GM19324 (cell line): ENCODE measurements at regions not wholly inside any gene's neighbourhood (a gene's known extent, or its start where the extent isn't known, plus 50 kb on each side); places are given as distances from the start of the nearest gene placed in this dataset.
"Not testable (repeated sequence)": the region's sequence is repeated elsewhere in the genome, so short reads cannot be mapped to it uniquely, and the experiment has no call there.

ENCODE experiments used
- ATAC-seq: cut with Tn5 transposase; IDR thresholded peaks from one replicate; pipeline ENCODE4 v1.9.1; 2021; ENCODE audit warnings: mild to moderate bottlenecking, moderate library complexity; ENCODE audit not compliant: unreplicated experiment, low FRiP score

DNA sequence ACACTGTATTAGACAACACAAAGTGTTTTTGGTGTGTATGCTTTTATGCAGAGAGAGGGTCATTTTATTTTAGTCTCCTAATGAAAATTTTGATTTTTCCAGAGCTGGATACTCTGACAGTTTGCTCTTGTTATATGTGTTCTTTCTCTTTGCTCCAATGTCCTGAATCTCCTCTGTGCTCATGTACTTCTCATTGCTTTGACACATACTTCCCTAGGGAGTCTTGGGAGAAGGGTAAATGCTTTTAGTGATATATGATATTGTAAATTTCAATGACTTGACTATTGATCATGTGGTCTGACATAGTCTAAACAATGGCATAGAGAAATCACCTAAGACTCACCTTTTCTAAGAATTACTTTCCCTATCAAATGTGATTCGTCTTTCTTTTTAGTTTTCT is 972.6 kb upstream of the EDIL3 start:
- ATAC-seq: no peak

DNA sequence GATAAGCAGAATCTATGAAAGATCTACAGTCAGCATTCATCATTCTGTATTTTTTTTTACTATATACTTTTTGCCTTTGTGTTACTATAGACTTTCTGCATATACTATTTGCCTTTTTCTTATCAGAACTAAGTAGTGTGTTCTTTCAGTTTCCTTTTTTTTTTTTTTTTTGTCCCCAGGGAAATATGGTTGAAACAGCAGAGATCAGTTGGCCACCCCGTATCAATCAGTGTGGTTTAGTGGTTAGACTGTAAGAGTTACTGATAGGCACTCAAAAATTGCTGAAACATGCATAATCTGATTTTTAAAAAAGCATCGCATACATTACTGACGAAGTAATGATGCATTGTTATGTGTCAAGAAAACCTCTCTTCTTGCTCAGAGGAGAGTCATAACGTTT is 990.8 kb upstream of the EDIL3 start:
- ATAC-seq: no peak

DNA sequence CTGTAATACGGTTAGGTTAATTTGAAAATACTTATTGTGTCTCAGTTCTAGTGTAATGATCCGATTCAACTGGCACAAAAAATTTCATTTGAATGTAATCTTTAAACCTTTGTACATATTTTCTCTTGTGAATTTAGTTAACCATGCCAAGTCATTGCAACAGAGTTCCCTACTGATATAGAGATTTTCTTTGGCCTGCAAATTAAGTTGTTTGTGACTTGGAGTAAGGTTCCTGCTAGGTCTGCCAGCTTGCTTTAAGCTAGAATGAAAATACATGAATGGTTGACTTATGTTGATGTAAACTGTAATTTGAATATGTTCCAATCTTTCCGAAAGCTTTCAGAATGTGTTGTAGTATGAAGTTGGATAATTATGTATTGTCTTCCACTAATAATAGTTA is 1004.1 kb upstream of the EDIL3 start:
- no peak for ATAC-seq

DNA sequence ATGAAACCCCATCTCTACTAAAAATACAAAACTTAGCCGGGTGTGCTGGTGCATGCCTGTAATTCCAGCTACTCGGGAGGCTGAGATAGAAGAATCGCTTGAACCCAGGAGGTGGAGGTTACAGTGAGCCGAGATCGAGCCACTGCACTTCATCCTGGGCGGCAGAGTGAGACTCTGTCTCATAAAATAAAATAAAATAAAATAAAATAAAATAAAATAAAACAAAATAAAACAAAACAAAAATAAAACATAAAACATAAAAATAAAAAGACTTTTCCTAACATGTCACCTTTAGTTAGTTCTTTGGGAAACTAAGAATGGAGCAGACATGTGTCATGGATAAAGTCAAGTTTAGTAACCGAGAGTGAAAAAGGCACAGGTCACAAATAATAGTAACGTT is 1007.6 kb upstream of the EDIL3 start:
- not testable (repeated sequence) for ATAC-seq

DNA sequence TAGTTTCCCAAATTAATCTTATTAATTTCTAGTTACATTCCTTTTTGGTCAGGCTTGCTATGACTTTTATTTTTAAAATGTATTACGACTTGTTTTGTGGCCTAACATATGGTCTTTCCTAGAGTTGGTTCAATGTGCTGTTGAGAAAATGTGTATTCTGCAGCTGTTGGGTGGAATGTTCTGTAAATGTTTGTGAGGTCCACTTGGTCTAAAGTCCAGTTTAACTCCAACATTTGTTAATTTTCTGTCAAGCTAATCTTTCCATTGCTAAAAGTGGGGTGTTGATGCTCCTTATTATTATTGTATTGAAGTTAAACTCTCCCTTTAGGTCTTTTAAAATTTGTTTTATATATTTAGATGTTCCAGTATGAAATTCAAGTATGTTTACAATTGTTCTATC is 1010.8 kb upstream of the EDIL3 start:
- ATAC-seq: no peak

DNA sequence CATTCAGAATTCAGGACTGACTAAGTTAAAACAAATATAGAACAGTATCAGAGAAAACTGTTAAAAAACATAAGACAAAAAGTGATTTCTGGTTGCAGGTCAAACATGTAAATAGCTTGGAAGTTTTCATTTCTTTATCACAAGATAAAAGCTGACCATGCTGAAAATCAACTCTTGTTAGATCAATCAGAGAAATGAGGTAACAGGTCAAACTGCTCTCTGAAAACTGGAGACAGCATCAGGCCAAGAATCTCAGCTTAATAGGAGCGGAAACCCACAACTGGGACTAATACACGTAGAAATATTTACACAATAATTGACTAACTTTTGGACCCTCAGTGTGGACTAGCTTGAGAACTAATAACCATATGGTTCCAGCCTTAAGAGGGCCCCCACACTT is 1012.8 kb upstream of the EDIL3 start:
- no peak for ATAC-seq

DNA sequence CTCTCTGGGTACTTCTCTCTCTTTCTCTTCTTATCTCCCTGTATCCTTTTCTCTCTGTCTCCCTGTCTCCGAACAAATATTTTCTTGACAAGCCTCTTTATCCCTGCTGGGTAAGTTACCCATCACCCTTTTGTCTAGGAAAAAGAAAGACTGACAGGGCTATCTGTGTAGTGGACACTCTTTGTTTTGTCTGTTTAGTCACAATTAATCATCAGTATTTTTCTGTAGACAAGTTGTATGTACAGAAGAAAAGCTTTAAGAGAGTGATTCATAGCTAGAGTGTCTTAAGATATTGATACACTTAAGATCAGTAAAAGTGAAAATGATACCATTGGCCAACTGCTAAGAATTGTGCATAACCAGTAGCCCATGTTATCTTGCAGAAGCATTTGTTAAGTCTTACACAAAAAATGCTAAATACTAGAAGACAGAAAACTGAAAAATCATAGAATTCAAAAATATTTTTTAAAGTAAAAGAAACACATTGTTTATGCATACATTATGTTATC is 1043.8 kb upstream of the EDIL3 start:
- ATAC-seq: no peak

DNA sequence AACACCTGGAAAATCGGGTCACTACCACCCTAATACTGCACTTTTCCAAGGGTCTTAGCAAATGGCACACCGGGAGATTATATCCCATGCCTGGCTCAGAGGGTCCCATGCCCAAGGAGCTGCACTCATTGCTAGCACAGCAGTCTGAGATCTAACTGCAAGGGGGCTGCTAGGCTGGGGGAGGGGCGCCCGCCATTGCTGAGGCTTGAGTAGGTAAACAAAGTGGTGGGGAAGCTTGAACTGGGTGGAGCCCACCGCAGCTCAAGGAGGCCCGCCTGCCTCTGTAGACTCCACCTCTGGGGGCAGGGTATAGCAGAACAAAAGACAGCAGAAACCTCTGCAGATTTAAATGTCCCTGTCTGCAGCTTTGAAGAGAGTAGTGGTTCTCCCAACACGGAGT is 1047.0 kb upstream of the EDIL3 start:
- ATAC-seq: not testable (repeated sequence)

DNA sequence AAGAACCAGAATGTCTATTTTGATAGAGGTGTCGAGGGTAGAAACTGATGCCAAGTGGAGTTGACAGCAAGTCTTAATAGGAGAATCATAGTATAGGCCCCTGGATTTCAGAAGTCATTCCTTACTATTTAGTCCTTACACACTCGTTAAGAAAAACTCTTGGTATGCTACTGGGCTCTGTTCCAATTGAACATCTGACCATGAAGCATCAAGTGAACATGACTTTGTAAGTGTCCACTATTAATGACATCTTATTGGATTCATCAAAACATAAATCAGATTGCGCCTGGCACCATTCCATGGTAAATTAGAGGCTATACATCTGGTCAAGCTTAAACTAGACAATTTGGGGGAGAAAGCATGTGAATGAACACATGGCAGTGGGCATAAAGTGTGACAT is 1056.5 kb upstream of the EDIL3 start:
- no peak for ATAC-seq

DNA sequence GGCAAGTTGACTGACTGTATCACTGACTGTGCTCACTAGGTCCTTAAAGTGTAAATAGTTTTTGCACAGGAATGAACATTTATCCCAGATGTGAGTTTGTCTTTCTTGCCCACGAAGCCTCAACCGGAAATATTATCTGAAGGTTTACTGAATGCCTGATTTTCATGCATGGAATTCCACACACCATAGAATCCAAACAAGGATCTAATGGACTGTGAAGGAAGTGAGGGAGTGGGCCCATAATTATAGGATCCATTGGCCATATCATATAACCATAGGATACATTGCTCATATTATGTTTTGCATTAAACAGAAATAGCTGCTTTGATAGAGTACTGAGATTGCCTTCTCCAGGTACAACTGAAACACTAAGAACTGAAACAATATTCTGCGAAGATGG is 1057.2 kb upstream of the EDIL3 start:
- no peak for ATAC-seq

DNA sequence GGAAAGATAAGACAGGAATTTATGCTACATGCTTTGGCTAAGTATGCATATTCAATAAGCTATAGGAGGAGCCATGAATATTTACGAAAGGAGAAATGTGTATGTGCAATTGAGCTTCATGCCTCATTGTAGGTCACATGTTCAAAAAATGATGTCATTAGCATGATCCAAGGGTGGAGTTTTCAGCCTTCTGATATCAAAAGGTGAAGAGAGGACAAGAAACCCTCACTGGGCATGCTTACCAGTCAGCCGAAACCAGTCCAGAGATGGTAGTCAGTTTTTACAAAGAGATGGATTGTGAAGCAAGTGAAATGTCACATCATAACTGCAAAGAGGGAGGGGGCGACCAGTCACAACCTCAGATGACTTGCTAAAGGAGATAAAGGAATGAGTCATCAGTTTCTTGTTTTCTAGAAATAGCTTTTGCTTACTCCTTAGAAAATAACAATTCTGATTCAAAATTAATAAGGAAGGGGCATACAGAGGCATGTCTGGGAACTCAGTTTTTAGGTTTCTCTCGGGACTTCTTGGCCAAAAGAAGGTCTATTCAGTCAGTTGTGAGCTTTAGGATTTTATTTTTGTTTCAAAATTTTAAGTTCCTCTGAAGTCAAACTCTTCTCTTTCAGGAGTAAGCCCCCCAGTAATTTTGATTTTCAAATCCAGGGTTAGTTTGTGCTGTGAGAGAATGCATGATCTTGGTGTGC is 1067.8 kb upstream of the EDIL3 start:
- no peak for ATAC-seq

DNA sequence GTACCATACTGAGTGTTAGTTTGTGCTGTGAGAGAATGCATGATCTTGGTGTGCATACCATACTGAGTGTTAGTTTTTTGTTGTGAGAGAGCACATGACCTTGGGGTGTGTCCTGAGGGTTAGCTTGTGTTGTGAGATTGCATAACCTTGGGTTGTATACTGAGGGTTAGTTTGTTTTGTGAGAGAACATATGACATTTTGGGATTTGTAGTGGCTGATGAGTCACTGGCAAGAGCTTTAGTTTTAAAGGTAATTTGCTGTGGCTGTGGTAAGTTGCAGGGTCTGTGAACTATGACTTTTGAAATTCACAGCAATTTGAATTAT is 1068.3 kb upstream of the EDIL3 start:
- ATAC-seq: no peak

DNA sequence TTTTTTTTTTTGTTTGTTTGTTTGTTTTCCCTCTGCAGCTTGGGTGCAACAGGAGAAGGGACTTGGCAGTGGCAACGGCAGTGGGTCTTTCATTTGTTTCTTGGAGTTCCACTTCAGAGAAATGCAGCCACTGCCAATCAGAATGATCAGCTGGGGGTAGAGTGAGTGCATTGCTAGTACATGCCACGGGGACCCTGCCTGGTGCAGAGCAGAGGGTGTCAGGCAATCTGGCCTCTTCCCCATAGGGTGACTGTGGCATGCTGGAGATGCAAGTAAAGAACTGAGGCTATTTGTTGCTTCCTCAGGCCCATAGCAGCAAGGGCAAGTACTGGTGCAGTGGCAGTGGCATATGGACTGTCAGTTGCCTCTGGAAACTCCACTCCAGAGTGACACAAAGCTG is 1073.6 kb upstream of the EDIL3 start:
- ATAC-seq: no peak

DNA sequence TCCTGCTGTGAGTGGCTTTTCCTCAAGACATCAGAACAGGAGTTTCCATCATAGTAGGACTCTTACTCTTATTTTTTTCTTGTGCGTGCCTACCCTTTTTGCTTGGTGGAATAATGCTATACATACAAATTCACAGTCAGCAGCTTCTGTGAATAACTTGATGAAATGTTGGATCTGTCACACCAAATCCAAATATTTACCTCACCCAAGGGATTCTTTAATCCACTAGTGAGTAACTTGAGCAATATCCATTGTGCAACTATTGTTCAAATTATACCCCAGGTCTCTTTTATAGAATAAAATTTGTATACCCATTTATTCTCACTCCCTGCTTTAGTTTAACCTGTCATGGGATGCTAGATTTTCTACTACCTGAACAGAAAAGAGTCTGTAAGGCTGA is 1078.3 kb upstream of the EDIL3 start:
- no peak for ATAC-seq

DNA sequence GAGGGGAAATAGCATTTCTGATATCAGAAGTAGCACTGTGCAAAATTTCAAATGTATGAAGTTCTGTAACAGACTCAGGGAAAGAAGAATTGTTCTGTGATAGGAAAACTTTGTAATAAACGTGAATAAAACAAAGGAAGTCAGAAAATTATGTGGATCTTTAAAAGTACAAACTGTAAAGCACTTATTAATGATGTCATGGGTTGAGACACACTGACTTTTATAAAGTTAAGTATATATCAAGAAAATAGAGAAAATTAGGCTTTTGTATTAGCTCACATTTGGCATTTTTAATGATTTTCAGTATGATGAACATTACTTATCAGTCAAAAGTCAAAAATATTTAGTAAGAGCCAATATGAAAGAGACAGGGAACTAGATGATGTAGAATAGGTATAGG is 1081.7 kb upstream of the EDIL3 start:
- ATAC-seq: no peak

DNA sequence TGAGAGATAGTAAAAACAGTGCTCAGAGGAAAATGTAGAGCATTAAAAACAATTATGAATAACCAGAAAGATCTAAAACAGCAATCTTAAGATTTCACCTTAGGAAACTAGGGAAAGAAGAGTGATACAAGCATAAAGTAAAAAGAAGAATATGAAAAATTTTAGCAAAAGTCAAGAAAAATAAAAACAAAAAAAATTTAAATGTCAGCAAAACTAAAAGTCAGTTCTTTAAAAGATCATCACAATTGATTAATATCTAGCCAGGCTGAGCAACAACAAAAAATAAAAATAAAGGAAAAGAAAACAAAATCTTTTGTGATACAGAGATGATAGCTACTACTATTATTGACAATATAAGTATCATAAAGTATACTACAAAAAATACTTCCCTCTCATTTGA is 1088.1 kb upstream of the EDIL3 start:
- ATAC-seq: no peak

DNA sequence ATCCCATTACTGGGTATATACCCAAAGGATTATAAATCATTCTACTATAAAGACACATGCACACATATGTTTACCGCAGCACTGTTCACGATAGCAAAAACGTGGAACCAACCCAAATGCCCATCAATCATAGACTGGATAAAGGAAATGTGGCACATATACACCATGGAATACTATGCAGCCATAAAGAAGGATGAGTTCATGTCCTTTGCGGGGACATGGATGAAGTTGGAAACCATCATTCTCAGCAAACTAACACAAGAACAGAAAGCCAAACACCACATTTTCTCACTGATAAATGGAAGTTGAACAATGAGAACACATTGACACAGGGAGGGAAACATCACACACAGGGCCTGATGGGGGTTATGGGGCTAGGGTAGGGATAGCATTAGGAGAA is 1090.5 kb upstream of the EDIL3 start:
- not testable (repeated sequence) for ATAC-seq

DNA sequence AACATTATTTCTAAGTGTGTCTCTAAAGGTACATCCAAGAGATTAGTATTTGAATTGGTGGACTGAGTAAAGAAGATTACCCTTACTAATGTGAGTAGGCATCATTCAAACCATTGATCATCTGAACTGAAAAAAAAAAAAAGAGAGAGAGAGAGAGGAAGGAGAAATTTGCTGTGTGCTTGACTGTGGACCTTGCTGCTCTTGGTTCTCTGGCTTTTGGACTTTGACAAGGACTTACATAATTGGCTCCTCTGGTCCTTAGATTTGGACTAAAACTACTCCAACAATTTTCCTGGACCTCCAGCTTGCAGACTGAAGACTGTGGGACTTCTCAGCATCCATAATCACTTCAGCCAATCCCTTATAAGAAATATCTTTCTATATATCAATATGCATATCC is 1091.9 kb upstream of the EDIL3 start:
- no peak for ATAC-seq

DNA sequence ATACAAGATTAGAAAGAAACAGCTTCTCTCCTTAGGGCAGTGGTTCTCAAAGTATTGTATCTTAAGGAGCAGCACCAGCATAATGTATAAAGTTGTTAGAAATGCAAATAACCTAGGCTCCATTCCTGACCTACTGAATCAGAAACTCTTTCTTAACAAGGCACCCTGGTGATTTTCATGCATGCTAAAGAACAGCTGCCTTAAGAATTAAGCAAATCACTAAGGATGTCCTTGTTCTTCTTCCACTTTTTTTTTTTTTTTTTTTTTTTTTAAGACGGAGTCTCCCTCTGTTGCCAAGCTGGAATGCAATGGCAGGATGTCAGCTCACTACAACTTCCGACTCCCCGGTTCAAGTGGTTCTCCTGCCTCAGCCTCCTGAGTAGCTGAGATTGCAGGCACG is 1095.2 kb upstream of the EDIL3 start:
- ATAC-seq: no peak

DNA sequence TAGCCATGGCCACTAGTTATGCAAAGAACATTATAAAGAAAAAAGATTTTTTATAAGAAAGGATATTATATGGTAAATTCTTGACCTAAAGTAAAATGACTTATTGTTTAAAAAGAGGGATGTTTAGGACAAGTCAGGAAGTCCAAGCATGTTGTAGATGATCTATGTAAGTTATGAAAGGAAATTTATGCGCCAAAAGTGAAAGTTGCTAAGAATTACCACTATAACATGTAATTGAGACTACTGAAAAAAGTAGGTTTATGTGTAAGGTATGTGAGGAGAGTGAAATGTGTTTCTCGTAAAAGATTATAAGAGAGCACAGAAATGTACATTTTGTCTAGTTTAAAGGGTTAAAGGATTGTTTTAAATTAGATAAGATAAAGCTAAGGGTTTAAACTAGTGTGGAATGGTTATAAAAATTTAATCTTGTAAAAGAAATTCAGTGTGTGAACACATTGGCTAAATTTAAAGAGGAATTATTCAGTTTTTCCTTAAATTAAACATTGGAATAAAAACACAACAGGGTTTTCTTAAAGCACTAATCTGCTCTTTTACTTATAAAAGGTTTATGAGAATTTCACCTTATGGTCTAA is 1100.4 kb upstream of the EDIL3 start:
- no peak for ATAC-seq

DNA sequence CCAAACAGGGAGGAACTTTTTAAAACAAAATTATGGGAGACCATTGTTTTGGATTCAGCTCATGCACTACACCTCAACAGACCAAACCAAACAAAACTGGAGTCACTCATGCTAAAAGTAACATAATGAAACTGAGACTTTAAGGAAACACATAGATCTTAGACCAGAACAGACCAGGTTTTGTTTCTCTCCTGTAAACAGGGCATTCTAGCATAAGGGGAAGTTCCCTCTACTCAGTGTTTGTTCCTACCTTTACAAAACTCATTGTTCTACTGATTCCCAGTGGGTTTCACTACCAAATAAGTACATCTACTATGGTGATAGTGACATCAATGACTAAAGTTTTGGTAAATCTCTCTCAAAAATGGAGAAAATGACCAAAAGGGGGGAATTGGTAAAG is 1103.6 kb upstream of the EDIL3 start:
- no peak for ATAC-seq

DNA sequence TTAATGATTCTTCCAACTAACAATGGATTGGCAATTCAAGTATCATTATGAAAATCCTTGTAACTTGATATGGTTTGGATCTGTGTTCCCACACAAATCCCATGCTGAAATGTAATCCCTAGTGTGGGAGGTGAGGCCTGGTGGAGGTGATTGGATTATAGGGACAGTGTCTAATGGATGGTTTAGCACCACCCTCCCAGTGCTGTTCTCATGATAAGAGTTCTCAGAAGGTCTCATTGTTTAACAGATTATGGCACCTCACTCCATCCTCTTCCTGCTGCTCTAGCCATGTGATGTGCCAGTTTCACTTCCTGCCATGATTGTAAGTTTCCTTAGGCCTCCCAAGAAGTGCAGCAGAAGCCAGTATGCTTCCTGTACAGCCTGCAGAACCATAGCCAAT is 1116.2 kb upstream of the EDIL3 start:
- no peak for ATAC-seq

DNA sequence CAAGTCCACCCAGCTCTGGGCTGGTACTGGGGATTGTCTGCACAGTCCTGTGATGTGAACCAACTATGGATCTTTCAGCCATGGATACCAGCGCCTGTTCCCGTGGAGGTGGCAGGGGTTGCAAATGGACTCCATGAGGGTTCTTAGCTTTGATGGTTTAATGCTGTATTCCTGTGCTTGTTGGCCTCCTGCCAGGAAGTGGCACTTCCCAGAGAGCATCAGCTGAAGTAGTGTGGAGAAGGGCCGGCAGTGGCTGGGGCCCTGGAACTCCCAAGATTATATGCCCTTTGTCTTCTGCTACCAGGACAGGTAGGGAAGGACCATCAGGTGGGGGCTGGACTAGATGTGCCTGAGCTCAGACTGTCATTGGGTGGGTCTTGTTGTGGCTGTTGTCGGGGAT is 1104.8 kb upstream of the COX7C start:
- no peak for ATAC-seq
